GM18502 (cell line): ENCODE measurements at regions not wholly inside any gene's neighbourhood (a gene's known extent, or its start where the extent isn't known, plus 50 kb on each side); places are given as distances from the start of the nearest gene placed in this dataset.
"Not testable (repeated sequence)": the region's sequence is repeated elsewhere in the genome, so short reads cannot be mapped to it uniquely, and the experiment has no call there.

Experiments
- ATAC-seq: cut with Tn5 transposase; IDR thresholded peaks from one replicate; pipeline ENCODE4 v1.9.1; 2021; ENCODE audit warnings: mild to moderate bottlenecking; ENCODE audit not compliant: unreplicated experiment, poor library complexity

GRCh38 chr1:78203410-78203982 is 157.7 kb downstream of the GIPC2 start:
- not testable (repeated sequence) for ATAC-seq

GRCh38 chr1:78210175-78210574 is 164.4 kb downstream of the GIPC2 start:
- ATAC-seq: no peak

DNA sequence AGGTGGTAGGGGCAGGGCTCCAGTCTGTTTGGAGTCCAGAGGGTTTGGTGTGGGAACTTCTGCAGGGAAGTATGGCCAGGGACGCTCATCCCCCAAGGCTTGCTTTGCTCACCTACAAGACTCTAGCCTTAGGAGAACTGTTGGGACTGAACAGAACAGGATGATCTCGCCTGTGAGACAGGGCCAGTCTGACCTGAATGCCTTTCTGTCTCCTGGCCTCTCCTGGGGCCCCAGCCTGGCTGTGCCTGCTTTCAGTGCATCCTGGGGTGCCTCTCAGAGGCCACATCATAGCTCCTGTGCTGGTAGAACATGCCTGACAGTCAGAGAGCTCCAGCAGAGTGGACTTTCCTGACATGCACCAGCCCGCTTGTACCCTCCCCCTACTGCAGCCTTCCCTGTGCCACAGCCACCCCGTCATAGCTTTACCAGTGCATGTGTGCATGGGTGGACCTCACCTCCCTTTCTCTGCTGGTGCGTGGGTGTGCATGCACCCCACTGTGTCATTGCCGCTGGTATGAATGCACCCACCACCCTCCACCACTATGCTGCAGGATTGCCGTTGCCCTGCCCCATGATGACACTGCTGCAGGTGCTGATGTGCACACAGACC is 165.8 kb downstream of the GIPC2 start:
- ATAC-seq: no peak

- no peak for ATAC-seq
Observed at GRCh38 chr1:78214334-78214733, 168.6 kb downstream of the GIPC2 start.

DNA sequence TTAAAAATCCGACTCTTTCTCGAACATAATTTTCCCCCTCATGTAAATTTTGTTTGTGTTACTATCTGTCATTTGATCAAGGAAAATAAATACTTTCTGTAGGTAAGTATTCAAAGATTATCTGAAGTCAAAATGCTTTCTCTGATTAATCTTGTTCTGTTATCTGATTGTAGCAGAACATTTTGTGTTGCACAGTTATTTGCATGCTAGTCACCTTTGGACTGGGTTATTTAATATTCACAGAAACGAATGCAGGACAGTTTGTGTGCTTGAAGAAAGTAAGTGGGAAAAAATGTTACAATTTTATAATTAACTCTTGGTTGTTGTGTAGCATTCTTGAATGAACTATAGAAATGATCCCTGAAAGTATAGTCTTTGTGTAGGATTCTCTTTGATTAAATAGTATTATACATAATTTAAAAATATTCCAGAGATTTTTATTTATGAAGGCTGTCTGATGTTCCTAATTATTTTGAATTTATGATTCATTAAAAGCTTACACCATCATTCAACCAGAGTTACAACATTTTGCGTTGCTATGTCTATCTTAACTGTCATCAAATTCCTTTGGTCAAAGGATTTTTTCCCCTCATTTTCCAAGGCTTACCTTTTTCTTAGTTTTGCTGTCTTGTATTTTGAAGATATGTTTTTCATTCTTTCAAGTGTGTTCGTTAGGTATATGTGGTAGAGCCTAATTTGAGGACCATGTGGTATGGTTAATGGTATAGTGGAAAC is 176.6 kb downstream of the GIPC2 start:
- ATAC-seq: no peak

- ATAC-seq: no peak
Observed at GRCh38 chr1:78222960-78223358, 177.2 kb downstream of the GIPC2 start.

GRCh38 chr1:78223417-78224215 is 177.8 kb downstream of the GIPC2 start:
- no peak for ATAC-seq

GRCh38 chr1:78224246-78224785 is 178.6 kb downstream of the GIPC2 start:
- ATAC-seq: no peak

DNA sequence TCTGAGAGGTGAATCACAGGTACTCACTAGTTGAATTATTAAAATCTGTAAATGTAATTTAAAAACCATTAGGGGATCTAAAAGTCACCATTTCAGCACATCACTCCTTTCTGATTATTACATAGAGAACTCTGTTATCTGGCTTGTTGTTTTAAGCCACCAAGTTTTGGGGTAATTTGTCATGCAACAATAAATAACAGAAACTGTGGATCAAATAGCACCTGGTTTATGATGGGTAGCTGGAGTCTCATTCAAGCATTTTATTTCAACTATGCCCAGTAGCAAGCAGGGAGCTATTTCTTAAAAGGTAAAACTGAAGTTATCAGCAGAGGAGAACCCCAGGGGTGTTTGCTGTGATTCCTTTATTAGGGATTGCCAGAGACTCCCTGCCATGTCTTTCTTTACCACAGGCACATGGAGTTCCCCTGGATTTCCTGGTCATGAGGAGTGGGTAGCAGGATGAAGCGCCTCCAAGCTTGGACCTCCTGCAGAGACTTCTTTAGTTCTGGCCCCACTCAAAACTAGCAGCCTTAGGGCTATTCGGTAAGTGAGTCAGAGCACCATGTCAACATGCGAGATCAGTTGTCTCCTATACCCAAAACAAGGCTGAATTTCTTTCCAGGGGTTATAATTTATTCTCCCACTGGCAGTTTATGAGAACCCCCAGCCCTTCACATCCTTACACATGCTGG is 179.2 kb downstream of the GIPC2 start:
- no peak for ATAC-seq

DNA sequence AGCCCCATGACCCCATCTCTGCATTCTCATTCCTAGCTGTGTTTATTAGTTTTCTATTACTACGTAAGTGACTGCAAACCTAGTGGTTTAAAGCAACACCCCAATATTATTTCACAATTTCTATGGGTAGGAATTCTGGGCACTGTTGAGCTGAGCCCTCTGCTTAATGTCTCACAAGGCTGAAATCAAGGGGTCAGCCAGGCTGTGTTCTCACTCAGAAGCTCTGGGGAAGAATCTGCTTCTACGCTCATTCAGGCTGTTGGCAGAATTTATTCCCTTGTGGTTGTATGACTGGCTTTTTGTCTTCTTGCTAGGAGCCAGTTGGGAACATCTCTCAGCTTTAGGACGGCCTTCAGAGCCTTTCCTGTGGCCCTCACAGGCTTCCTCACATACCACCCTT is 181.0 kb downstream of the GIPC2 start:
- ATAC-seq: no peak

GRCh38 chr1:78227705-78228635 is 182.2 kb downstream of the GIPC2 start:
- ATAC-seq: no peak

GRCh38 chr1:78229344-78229743 is 183.6 kb downstream of the GIPC2 start:
- no peak for ATAC-seq

DNA sequence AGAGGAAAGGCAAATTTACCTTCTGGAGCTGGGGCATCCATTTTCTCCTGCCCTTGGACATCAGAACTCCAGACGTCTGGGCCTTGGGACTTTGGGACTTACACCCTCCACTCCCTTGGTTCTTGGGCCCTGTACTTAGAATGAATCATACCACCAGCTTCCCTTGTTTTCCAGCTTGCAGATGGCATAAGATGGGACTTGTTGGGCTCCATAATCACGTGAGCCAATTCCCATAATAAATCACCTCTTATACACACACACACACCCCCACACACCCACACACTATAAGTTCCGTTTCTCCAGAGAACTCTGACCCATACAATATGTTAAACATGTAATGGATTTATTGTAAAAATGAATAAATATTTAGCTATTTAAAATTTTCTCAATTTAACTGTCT is 185.7 kb downstream of the GIPC2 start:
- ATAC-seq: no peak

GRCh38 chr1:78231894-78232293 is 186.1 kb downstream of the GIPC2 start:
- no peak for ATAC-seq

DNA sequence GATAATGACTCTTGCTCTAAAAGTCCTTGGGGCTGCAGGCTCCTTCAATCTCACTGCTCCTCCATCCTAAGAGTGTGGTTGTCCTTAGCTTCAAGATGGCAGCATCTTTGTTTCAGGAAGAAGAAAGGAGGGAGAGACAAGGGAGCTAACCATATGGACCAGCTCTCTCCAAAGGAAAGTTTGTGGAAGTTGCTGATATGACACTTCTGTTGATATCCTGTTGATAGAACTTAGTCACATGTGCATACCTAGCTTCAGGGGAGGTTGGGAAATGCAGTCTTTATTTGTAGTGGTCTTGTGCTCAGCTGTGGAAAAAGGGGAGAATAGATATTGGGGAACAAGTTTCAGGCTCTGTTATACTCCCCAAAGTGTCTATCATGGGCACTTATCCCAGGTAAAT is 186.9 kb downstream of the GIPC2 start:
- no peak for ATAC-seq

DNA sequence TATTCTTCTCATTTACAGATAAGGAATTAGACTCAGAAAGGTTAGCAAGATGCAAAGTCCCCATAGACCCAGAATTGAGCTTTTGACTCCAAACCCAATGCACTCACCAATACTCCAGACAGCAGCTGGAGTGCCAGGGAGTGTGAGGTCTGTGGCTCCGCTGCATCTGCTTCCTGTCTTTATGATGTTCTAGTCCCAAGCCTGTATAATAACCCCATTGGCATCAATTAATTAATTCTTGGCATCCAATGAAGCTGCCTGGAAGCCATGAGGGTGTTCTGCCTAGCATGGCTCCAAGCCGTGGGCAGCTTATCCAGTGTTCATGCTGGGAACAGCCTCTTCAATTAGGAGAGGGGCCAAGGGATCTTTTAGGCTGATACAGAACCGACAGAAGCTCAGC is 188.7 kb downstream of the GIPC2 start:
- ATAC-seq: no peak

DNA sequence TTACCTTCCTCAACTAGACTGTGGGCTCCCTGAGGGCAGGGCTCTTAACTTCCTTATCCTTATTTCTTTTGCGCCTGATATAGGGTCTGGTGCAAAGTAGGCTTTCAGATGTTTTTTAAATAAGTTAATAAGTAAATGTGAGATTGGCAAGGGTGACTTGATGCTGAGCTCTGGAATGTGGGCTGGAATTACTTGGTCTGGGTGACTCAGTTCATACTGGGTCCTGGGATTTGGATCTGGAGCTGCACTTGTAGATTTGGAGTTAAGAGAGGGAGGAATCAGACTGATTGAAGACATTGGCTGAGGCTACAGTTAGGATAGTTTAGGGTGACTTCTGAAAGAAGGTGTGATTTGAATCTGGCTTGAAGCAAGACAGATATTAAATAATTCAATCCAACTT is 190.9 kb downstream of the GIPC2 start:
- ATAC-seq: no peak

- ATAC-seq: no peak
Observed at GRCh38 chr1:78237364-78237916, 191.7 kb downstream of the GIPC2 start.

DNA sequence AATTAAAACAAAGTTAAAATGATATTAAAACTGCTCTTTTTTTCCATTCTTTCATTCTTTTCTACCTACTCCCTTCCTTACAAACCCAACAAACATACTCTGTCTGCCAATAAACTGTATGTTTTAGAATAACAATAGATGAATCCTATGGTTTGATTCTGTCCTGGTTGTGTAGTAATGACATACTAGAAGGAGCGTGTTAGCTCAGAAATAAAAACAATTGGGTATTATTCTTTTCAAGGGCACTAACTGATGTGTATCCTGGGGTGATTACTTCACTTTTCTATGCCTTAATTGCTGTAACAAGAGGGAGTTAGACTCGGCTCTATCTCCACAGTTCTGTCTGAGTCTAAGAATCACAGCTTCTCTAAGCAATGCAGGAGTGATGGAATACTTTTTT is 194.4 kb downstream of the GIPC2 start:
- no peak for ATAC-seq
